Endodermal cell (in vitro differentiated cells): ENCODE measurements at regions not wholly inside any gene's neighbourhood (a gene's known extent, or its start where the extent isn't known, plus 50 kb on each side); places are given as distances from the start of the nearest gene placed in this dataset.

Source experiments
- DNase-seq: peaks from one replicate; pipeline ENCODE4 v3.0.0-alpha.2; 2017
- H3K27ac ChIP-seq: 2 replicates; pipeline ENCODE4 v1.5.1; 2013; ENCODE audit warnings: mild to moderate bottlenecking, low read depth, low read length, moderate library complexity
- H3K27me3 ChIP-seq: 2 replicates; pipeline ENCODE4 v1.6.1; 2013; ENCODE audit warnings: mild to moderate bottlenecking, low read length, moderate library complexity; ENCODE audit not compliant: insufficient read depth, control insufficient read depth, poor library complexity, severe bottlenecking
- H3K36me3 ChIP-seq: 2 replicates; pipeline ENCODE4 v1.7.0; 2013; ENCODE audit warnings: mild to moderate bottlenecking, low read length, moderate library complexity; ENCODE audit not compliant: control insufficient read depth, insufficient read depth
- H3K4me1 ChIP-seq: one replicate; pipeline ENCODE4 v1.7.0; 2013; ENCODE audit warnings: low read length; ENCODE audit not compliant: control insufficient read depth, insufficient read depth
- H3K4me3 ChIP-seq: 2 replicates; pipeline ENCODE4 v1.5.1; 2013; ENCODE audit warnings: mild to moderate bottlenecking, low read length, moderate library complexity
- H3K9ac ChIP-seq: 2 replicates; pipeline ENCODE4 v1.6.1; 2013; ENCODE audit warnings: mild to moderate bottlenecking, low read length, moderate library complexity; ENCODE audit not compliant: poor library complexity, severe bottlenecking; ENCODE audit errors: extremely low read depth
- H3K9me3 ChIP-seq: 2 replicates; pipeline ENCODE4 v1.6.1; 2013; ENCODE audit warnings: mild to moderate bottlenecking, low read length, moderate library complexity; ENCODE audit not compliant: control insufficient read depth
- H3K27ac Mint-ChIP-seq: 2 replicates; pipeline ENCODE4 v1.8.0; 2020; ENCODE audit warnings: mixed read lengths
- H3K27me3 Mint-ChIP-seq: 2 replicates; pipeline ENCODE4 v1.8.0; 2021; ENCODE audit warnings: mild to moderate bottlenecking, mixed read lengths; ENCODE audit not compliant: insufficient read depth
- H3K36me3 Mint-ChIP-seq: 2 replicates; pipeline ENCODE4 v1.8.0; 2020; ENCODE audit warnings: low read depth, mixed read lengths
- H3K4me1 Mint-ChIP-seq: 2 replicates; pipeline ENCODE4 v1.8.0; 2020; ENCODE audit warnings: mixed read lengths
- H3K4me3 Mint-ChIP-seq: 2 replicates; pipeline ENCODE4 v1.8.0; 2020; ENCODE audit warnings: mild to moderate bottlenecking, moderate library complexity, mixed read lengths
- H3K9me3 Mint-ChIP-seq: 2 replicates; pipeline ENCODE4 v1.8.0; 2020; ENCODE audit warnings: mild to moderate bottlenecking, mixed read lengths
- CTCF ChIP-seq: fragments of 200-600 bp; sonication (generic); conservative IDR thresholded peaks from 2 replicates; pipeline ENCODE4 v1.5.0; 2021; ENCODE audit warnings: antibody characterized with exemption, mild to moderate bottlenecking
- WGBS, 2 experiments: methylation state at CpG; one replicate each; pipeline versions ENCODE4 v1.1.5 to v1.1.7; 2013; ENCODE audit warnings: missing lambda C conversion rate in 2 of 2, mixed read lengths in 1 of 2; ENCODE audit not compliant: insufficient coverage in 1 of 2, insufficient read length in 1 of 2; 5-methylcytosine and 5-hydroxymethylcytosine counted together

DNA sequence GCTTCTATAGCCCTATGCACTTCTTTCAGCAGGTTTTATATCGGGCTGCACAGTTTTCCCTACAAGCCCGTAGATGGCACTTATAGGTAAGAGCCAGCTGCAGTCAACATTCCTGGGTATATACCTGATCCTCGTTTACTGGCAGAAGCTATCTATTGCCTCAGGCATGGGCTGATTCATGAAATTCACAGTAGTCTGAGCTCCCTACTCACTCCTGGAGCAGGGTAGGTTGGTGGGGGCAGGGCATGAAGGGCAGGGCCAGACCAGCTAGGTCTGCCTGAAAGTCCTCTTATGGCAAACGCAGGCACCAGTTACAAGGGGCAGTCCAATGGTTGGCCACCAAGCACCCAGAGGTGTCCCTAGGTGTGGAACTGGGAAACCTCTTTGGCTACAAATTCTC, 345.8 kb downstream of the RPS29 start:
- H3K36me3 Mint-ChIP-seq = no peaks in the 10 kb centered on the region
- peaks cover 35% of the 10 kb centered on the region for H3K9me3 Mint-ChIP-seq
- peaks cover 4% of the 10 kb centered on the region for H3K4me1 Mint-ChIP-seq
- no peak overlapping the region for H3K9ac ChIP-seq
- no peaks in the 10 kb centered on the region for H3K36me3 ChIP-seq
- H3K27ac Mint-ChIP-seq = no peak overlapping the region
- WGBS, 2 experiments = 89 to 91% methylated on average over 4 of the region's 4 CpGs
- no peaks in the 10 kb centered on the region for H3K4me1 ChIP-seq
- no peak for TF ChIP-seq CTCF
- no peak overlapping the region for H3K4me3 ChIP-seq
- no peak for DNase-seq
- no peak overlapping the region for H3K4me3 Mint-ChIP-seq
- H3K9me3 ChIP-seq = peaks cover 28% of the 10 kb centered on the region
- no peaks in the 10 kb centered on the region for H3K27me3 ChIP-seq
- no peaks in the 10 kb centered on the region for H3K27me3 Mint-ChIP-seq
- no peak overlapping the region for H3K27ac ChIP-seq

DNA sequence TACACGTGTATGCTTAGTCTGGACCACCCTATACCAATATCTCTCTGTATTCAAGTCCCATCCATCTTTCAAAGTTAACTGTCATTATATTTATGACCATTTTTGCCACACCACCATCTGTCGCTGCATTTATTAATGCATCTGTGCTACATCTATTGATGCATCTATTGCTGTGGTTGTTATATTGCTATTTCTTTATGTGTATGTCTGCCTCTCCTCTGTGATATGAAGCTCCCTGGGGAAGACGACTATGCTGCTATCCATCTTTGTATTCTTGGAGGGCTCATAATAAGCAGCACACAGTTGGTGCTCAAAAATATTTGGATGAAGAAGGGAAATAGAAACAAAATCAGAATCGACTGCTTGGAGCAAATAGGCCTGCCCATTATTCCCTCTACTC, 357.6 kb downstream of the RPS29 start:
- no peaks in the 10 kb centered on the region for H3K27me3 Mint-ChIP-seq
- Histone ChIP-seq H3K9ac (no peak overlapping the region), H3K27me3 (no peaks in the 10 kb centered on the region), H3K9me3 (no peaks in the 10 kb centered on the region), H3K27ac (no peak overlapping the region), H3K4me3 (no peak overlapping the region), H3K4me1 (no peaks in the 10 kb centered on the region), H3K36me3 (no peaks in the 10 kb centered on the region)
- DNase-seq = no peak
- H3K36me3 Mint-ChIP-seq = no peaks in the 10 kb centered on the region
- no peaks in the 10 kb centered on the region for H3K9me3 Mint-ChIP-seq
- no peak for TF ChIP-seq CTCF
- no peak overlapping the region for H3K27ac Mint-ChIP-seq
- no peaks in the 10 kb centered on the region for H3K4me1 Mint-ChIP-seq
- H3K4me3 Mint-ChIP-seq = no peak overlapping the region
- WGBS, 2 experiments = 89 to 91% methylated on average over 3 to 4 of the region's 4 CpGs

DNA sequence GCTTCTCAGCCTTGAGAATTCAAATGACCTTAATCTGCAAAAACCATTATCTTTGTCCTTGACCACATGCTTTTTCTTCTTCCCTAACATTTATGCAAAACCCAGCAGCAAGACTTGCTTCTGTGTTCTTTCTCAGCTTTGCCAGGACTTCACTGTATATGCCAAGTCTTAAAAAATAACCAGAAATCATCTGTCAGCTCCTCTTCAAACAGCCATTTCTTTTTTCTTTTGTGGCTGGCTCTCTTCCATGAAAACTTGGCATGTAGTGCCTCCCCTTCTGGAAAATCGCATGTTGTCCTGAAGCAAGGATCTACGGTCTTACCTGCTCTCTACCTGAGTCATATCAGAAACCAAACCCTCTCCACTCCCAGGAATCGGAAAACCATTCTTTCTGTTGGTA, 364.9 kb downstream of the RPS29 start:
- TF ChIP-seq CTCF = no peak
- Histone ChIP-seq H3K27ac (no peak overlapping the region), H3K4me3 (no peak overlapping the region), H3K36me3 (no peaks in the 10 kb centered on the region), H3K9ac (no peak overlapping the region), H3K4me1 (no peaks in the 10 kb centered on the region), H3K27me3 (no peaks in the 10 kb centered on the region), H3K9me3 (no peaks in the 10 kb centered on the region)
- Mint-ChIP-seq H3K27ac (no peak overlapping the region), H3K27me3 (no peaks in the 10 kb centered on the region), H3K36me3 (no peaks in the 10 kb centered on the region), H3K4me3 (no peak overlapping the region), H3K9me3 (no peaks in the 10 kb centered on the region), H3K4me1 (no peaks in the 10 kb centered on the region)
- 81 to 87% methylated on average over 3 of the region's 3 CpGs for WGBS, 2 experiments
- no peak for DNase-seq
